ENCODE measurements at regions not wholly inside any gene's neighbourhood (a gene's known extent, or its start where the extent isn't known, plus 50 kb on each side); places are given as distances from the start of the nearest gene placed in this dataset.

- Histone ChIP-seq H3K27ac (ENCODE audit: low read length) (no peak overlapping the region), H3K27me3 (ENCODE audit: insufficient read depth, low read length, poor library complexity) (no peaks in the 10 kb centered on the region), H3K79me2 (ENCODE audit: insufficient read depth, low read length) (no peaks in the 10 kb centered on the region), H3K4me3 (ENCODE audit: low read depth in 1 of 2, low read length in 2 of 2) (no peak overlapping the region), H2AFZ (ENCODE audit: low read depth, low read length) (no peak overlapping the region), H3K36me3 (ENCODE audit: insufficient read depth, low read length) (no peaks in the 10 kb centered on the region), H3K4me2 (ENCODE audit: insufficient read depth, low read length) (no peak overlapping the region), H4K20me1 (ENCODE audit: insufficient read depth, low read length) (no peaks in the 10 kb centered on the region), H3K9me3 (ENCODE audit: insufficient read depth, low read length, severe bottlenecking) (no peaks in the 10 kb centered on the region), H3K9ac (ENCODE audit: low read depth, low read length) (no peak overlapping the region), H3K4me1 (ENCODE audit: insufficient read depth, low read length) (no peaks in the 10 kb centered on the region)
- no peak for TF ChIP-seq EZH2 (IDR thresholded peaks at IDR 0.05; ENCODE audit: borderline replicate concordance, low read depth, low read length, severe bottlenecking)
- TF ChIP-seq, protein P1, sequence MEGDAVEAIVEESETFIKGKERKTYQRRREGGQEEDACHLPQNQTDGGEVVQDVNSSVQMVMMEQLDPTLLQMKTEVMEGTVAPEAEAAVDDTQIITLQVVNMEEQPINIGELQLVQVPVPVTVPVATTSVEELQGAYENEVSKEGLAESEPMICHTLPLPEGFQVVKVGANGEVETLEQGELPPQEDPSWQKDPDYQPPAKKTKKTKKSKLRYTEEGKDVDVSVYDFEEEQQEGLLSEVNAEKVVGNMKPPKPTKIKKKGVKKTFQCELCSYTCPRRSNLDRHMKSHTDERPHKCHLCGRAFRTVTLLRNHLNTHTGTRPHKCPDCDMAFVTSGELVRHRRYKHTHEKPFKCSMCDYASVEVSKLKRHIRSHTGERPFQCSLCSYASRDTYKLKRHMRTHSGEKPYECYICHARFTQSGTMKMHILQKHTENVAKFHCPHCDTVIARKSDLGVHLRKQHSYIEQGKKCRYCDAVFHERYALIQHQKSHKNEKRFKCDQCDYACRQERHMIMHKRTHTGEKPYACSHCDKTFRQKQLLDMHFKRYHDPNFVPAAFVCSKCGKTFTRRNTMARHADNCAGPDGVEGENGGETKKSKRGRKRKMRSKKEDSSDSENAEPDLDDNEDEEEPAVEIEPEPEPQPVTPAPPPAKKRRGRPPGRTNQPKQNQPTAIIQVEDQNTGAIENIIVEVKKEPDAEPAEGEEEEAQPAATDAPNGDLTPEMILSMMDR (IDR thresholded peaks at IDR 0.05; ENCODE audit: borderline replicate concordance, extremely low read depth, low read length, poor library complexity, severe bottlenecking) = no peak
- DNase-seq (no peak), ATAC-seq (ENCODE audit: insufficient read depth, low read depth) (no peak)
Measured at GRCh38 chr4:10212901-10213300, 96.3 kb upstream of the WDR1 start.

DNA sequence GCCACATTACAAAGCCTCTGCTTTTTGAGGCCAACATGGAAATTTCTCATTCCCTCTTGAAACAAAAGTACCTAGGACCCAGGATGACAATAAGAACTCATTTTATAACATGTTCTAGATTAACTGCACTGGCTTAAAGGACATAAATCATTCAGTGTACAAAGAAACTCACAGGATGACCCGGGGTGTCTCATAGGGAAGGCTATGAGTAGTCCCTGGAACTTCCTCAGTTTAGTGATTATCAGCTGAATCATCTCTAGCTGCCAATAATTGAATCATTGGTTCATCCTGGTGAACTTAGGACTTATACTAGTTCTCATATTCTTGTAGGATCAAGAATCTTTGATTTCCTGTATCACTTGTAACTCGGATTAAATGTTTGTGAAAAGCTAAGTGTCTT is 95.8 kb upstream of the WDR1 start:
- H3K9me3 ChIP-seq (ENCODE audit: insufficient read depth, low read length, severe bottlenecking) = no peaks in the 10 kb centered on the region
- no peaks in the 10 kb centered on the region for H3K79me2 ChIP-seq (ENCODE audit: insufficient read depth, low read length)
- H3K36me3 ChIP-seq (ENCODE audit: insufficient read depth, low read length) = no peaks in the 10 kb centered on the region
- H3K9ac ChIP-seq (ENCODE audit: low read depth, low read length) = no peak overlapping the region
- H3K4me1 ChIP-seq (ENCODE audit: insufficient read depth, low read length) = no peaks in the 10 kb centered on the region
- no peak overlapping the region for H3K4me2 ChIP-seq (ENCODE audit: insufficient read depth, low read length)
- H3K27me3 ChIP-seq (ENCODE audit: insufficient read depth, low read length, poor library complexity) = no peaks in the 10 kb centered on the region
- DNase-seq (no peak), ATAC-seq (ENCODE audit: insufficient read depth, low read depth) (no peak)
- TF ChIP-seq, protein P1 (IDR thresholded peaks at IDR 0.05; ENCODE audit: borderline replicate concordance, extremely low read depth, low read length, poor library complexity, severe bottlenecking) = no peak
- no peak for TF ChIP-seq EZH2 (IDR thresholded peaks at IDR 0.05; ENCODE audit: borderline replicate concordance, low read depth, low read length, severe bottlenecking)
- H2AFZ ChIP-seq (ENCODE audit: low read depth, low read length) = no peak overlapping the region
- H3K4me3 ChIP-seq (ENCODE audit: low read depth in 1 of 2, low read length in 2 of 2) = no peak overlapping the region
- no peak overlapping the region for H3K27ac ChIP-seq (ENCODE audit: low read length)
- H4K20me1 ChIP-seq (ENCODE audit: insufficient read depth, low read length) = no peaks in the 10 kb centered on the region

GRCh38 chr4:10207116-10207515 is 90.5 kb upstream of the WDR1 start:
- Histone ChIP-seq H3K4me3 (ENCODE audit: low read depth in 1 of 2, low read length in 2 of 2) (no peak overlapping the region), H3K4me1 (ENCODE audit: insufficient read depth, low read length) (no peaks in the 10 kb centered on the region), H3K27me3 (ENCODE audit: insufficient read depth, low read length, poor library complexity) (no peaks in the 10 kb centered on the region), H2AFZ (ENCODE audit: low read depth, low read length) (no peak overlapping the region), H4K20me1 (ENCODE audit: insufficient read depth, low read length) (no peaks in the 10 kb centered on the region), H3K27ac (ENCODE audit: low read length) (no peak overlapping the region), H3K9me3 (ENCODE audit: insufficient read depth, low read length, severe bottlenecking) (no peaks in the 10 kb centered on the region), H3K4me2 (ENCODE audit: insufficient read depth, low read length) (no peak overlapping the region), H3K79me2 (ENCODE audit: insufficient read depth, low read length) (no peaks in the 10 kb centered on the region), H3K9ac (ENCODE audit: low read depth, low read length) (no peak overlapping the region), H3K36me3 (ENCODE audit: insufficient read depth, low read length) (no peaks in the 10 kb centered on the region)
- DNase-seq (no peak), ATAC-seq (ENCODE audit: insufficient read depth, low read depth) (no peak)
- TF ChIP-seq, protein P1 (IDR thresholded peaks at IDR 0.05; ENCODE audit: borderline replicate concordance, extremely low read depth, low read length, poor library complexity, severe bottlenecking) = no peak
- no peak for TF ChIP-seq EZH2 (IDR thresholded peaks at IDR 0.05; ENCODE audit: borderline replicate concordance, low read depth, low read length, severe bottlenecking)

- TF ChIP-seq EZH2 (IDR thresholded peaks at IDR 0.05; ENCODE audit: borderline replicate concordance, low read depth, low read length, severe bottlenecking) = no peak
- TF ChIP-seq, protein P1 (IDR thresholded peaks at IDR 0.05; ENCODE audit: borderline replicate concordance, extremely low read depth, low read length, poor library complexity, severe bottlenecking) = no peak
- Histone ChIP-seq H3K27ac (ENCODE audit: low read length) (no peak overlapping the region), H3K27me3 (ENCODE audit: insufficient read depth, low read length, poor library complexity) (no peaks in the 10 kb centered on the region), H3K79me2 (ENCODE audit: insufficient read depth, low read length) (no peaks in the 10 kb centered on the region), H4K20me1 (ENCODE audit: insufficient read depth, low read length) (no peaks in the 10 kb centered on the region), H3K4me3 (ENCODE audit: low read depth in 1 of 2, low read length in 2 of 2) (no peak overlapping the region), H3K9me3 (ENCODE audit: insufficient read depth, low read length, severe bottlenecking) (no peaks in the 10 kb centered on the region), H3K9ac (ENCODE audit: low read depth, low read length) (no peak overlapping the region), H3K36me3 (ENCODE audit: insufficient read depth, low read length) (no peaks in the 10 kb centered on the region), H3K4me2 (ENCODE audit: insufficient read depth, low read length) (no peak overlapping the region), H3K4me1 (ENCODE audit: insufficient read depth, low read length) (no peaks in the 10 kb centered on the region), H2AFZ (ENCODE audit: low read depth, low read length) (no peak overlapping the region)
- DNase-seq (no peak), ATAC-seq (ENCODE audit: insufficient read depth, low read depth) (no peak)
Measured at GRCh38 chr4:10205223-10205622, 88.6 kb upstream of the WDR1 start.

Measured in DND-41 (cell line).